ENCODE measurements at regions not wholly inside any gene's neighbourhood (a gene's known extent, or its start where the extent isn't known, plus 50 kb on each side); places are given as distances from the start of the nearest gene placed in this dataset.

GRCh38 chr4:33268776-33269175 is 2548.6 kb downstream of the PCDH7 start:
- Histone ChIP-seq H3K9ac (ENCODE audit: low read depth, low read length) (no peak overlapping the region), H3K9me3 (ENCODE audit: control insufficient read depth, insufficient read depth, low read length) (no peaks in the 10 kb centered on the region), H3K36me3 (ENCODE audit: control insufficient read depth, insufficient read depth, low read length) (no peaks in the 10 kb centered on the region), H3K4me3 (ENCODE audit: low read depth, low read length) (no peak overlapping the region), H3K27me3 (ENCODE audit: control insufficient read depth, insufficient read depth, low read length) (no peaks in the 10 kb centered on the region), H3K4me1 (ENCODE audit: control insufficient read depth, insufficient read depth, low read length) (no peaks in the 10 kb centered on the region)

- no peaks in the 10 kb centered on the region for H3K36me3 ChIP-seq (ENCODE audit: control insufficient read depth, insufficient read depth, low read length)
- H3K9ac ChIP-seq (ENCODE audit: low read depth, low read length), result no peak overlapping the region
- H3K9me3 ChIP-seq (ENCODE audit: control insufficient read depth, insufficient read depth, low read length), result no peaks in the 10 kb centered on the region
- no peaks in the 10 kb centered on the region for H3K4me1 ChIP-seq (ENCODE audit: control insufficient read depth, insufficient read depth, low read length)
- H3K4me3 ChIP-seq (ENCODE audit: low read depth, low read length), result no peak overlapping the region
- no peaks in the 10 kb centered on the region for H3K27me3 ChIP-seq (ENCODE audit: control insufficient read depth, insufficient read depth, low read length)
These were observed 2550.2 kb downstream of the PCDH7 start for GRCh38 chr4:33270403-33270802.

GRCh38 chr4:33272722-33273121 is 2552.6 kb downstream of the PCDH7 start:
- Histone ChIP-seq H3K4me1 (ENCODE audit: control insufficient read depth, insufficient read depth, low read length) (no peaks in the 10 kb centered on the region), H3K9me3 (ENCODE audit: control insufficient read depth, insufficient read depth, low read length) (no peaks in the 10 kb centered on the region), H3K9ac (ENCODE audit: low read depth, low read length) (no peak overlapping the region), H3K4me3 (ENCODE audit: low read depth, low read length) (no peak overlapping the region), H3K36me3 (ENCODE audit: control insufficient read depth, insufficient read depth, low read length) (no peaks in the 10 kb centered on the region), H3K27me3 (ENCODE audit: control insufficient read depth, insufficient read depth, low read length) (no peaks in the 10 kb centered on the region)

GRCh38 chr4:33283818-33284217 is 2563.6 kb downstream of the PCDH7 start:
- no peaks in the 10 kb centered on the region for H3K36me3 ChIP-seq (ENCODE audit: control insufficient read depth, insufficient read depth, low read length)
- no peak overlapping the region for H3K4me3 ChIP-seq (ENCODE audit: low read depth, low read length)
- H3K4me1 ChIP-seq (ENCODE audit: control insufficient read depth, insufficient read depth, low read length), result no peaks in the 10 kb centered on the region
- H3K9ac ChIP-seq (ENCODE audit: low read depth, low read length), result no peak overlapping the region
- no peaks in the 10 kb centered on the region for H3K27me3 ChIP-seq (ENCODE audit: control insufficient read depth, insufficient read depth, low read length)
- H3K9me3 ChIP-seq (ENCODE audit: control insufficient read depth, insufficient read depth, low read length), result no peaks in the 10 kb centered on the region

- H3K9ac ChIP-seq (ENCODE audit: low read depth, low read length), result no peak overlapping the region
- no peaks in the 10 kb centered on the region for H3K36me3 ChIP-seq (ENCODE audit: control insufficient read depth, insufficient read depth, low read length)
- no peak overlapping the region for H3K4me3 ChIP-seq (ENCODE audit: low read depth, low read length)
- no peaks in the 10 kb centered on the region for H3K4me1 ChIP-seq (ENCODE audit: control insufficient read depth, insufficient read depth, low read length)
- H3K9me3 ChIP-seq (ENCODE audit: control insufficient read depth, insufficient read depth, low read length), result no peaks in the 10 kb centered on the region
- H3K27me3 ChIP-seq (ENCODE audit: control insufficient read depth, insufficient read depth, low read length), result no peaks in the 10 kb centered on the region
These were observed 2576.8 kb downstream of the PCDH7 start for GRCh38 chr4:33296876-33297455.

GRCh38 chr4:33302321-33302720 is 2582.2 kb downstream of the PCDH7 start:
- H3K9me3 ChIP-seq (ENCODE audit: control insufficient read depth, insufficient read depth, low read length), result no peaks in the 10 kb centered on the region
- no peaks in the 10 kb centered on the region for H3K36me3 ChIP-seq (ENCODE audit: control insufficient read depth, insufficient read depth, low read length)
- no peak overlapping the region for H3K4me3 ChIP-seq (ENCODE audit: low read depth, low read length)
- H3K9ac ChIP-seq (ENCODE audit: low read depth, low read length), result no peak overlapping the region
- H3K4me1 ChIP-seq (ENCODE audit: control insufficient read depth, insufficient read depth, low read length), result no peaks in the 10 kb centered on the region
- H3K27me3 ChIP-seq (ENCODE audit: control insufficient read depth, insufficient read depth, low read length), result no peaks in the 10 kb centered on the region

- H3K36me3 ChIP-seq (ENCODE audit: control insufficient read depth, insufficient read depth, low read length), result no peaks in the 10 kb centered on the region
- no peaks in the 10 kb centered on the region for H3K9me3 ChIP-seq (ENCODE audit: control insufficient read depth, insufficient read depth, low read length)
- H3K27me3 ChIP-seq (ENCODE audit: control insufficient read depth, insufficient read depth, low read length), result no peaks in the 10 kb centered on the region
- H3K4me3 ChIP-seq (ENCODE audit: low read depth, low read length), result no peak overlapping the region
- H3K9ac ChIP-seq (ENCODE audit: low read depth, low read length), result no peak overlapping the region
- H3K4me1 ChIP-seq (ENCODE audit: control insufficient read depth, insufficient read depth, low read length), result no peaks in the 10 kb centered on the region
These were observed 2586.0 kb downstream of the PCDH7 start for GRCh38 chr4:33306131-33306530.

GRCh38 chr4:33316033-33316432 is 2595.9 kb downstream of the PCDH7 start:
- H3K4me3 ChIP-seq (ENCODE audit: low read depth, low read length), result no peak overlapping the region
- H3K9ac ChIP-seq (ENCODE audit: low read depth, low read length), result no peak overlapping the region
- H3K36me3 ChIP-seq (ENCODE audit: control insufficient read depth, insufficient read depth, low read length), result no peaks in the 10 kb centered on the region
- no peaks in the 10 kb centered on the region for H3K4me1 ChIP-seq (ENCODE audit: control insufficient read depth, insufficient read depth, low read length)
- H3K27me3 ChIP-seq (ENCODE audit: control insufficient read depth, insufficient read depth, low read length), result no peaks in the 10 kb centered on the region
- H3K9me3 ChIP-seq (ENCODE audit: control insufficient read depth, insufficient read depth, low read length), result no peaks in the 10 kb centered on the region

- Histone ChIP-seq H3K4me1 (ENCODE audit: control insufficient read depth, insufficient read depth, low read length) (no peaks in the 10 kb centered on the region), H3K9me3 (ENCODE audit: control insufficient read depth, insufficient read depth, low read length) (no peaks in the 10 kb centered on the region), H3K27me3 (ENCODE audit: control insufficient read depth, insufficient read depth, low read length) (no peaks in the 10 kb centered on the region)
These were observed 2596.4 kb downstream of the PCDH7 start for GRCh38 chr4:33316578-33316977.

GRCh38 chr4:33323393-33323792 is 2603.2 kb downstream of the PCDH7 start:
- H3K4me3 ChIP-seq (ENCODE audit: low read depth, low read length), result no peak overlapping the region
- no peaks in the 10 kb centered on the region for H3K27me3 ChIP-seq (ENCODE audit: control insufficient read depth, insufficient read depth, low read length)
- H3K9me3 ChIP-seq (ENCODE audit: control insufficient read depth, insufficient read depth, low read length), result no peaks in the 10 kb centered on the region

More at GRCh38 chr4:33316578-33316977, 2596.4 kb downstream of the PCDH7 start:
- Histone ChIP-seq H3K9ac (ENCODE audit: low read depth, low read length) (no peak overlapping the region), H3K36me3 (ENCODE audit: control insufficient read depth, insufficient read depth, low read length) (no peaks in the 10 kb centered on the region), H3K4me3 (ENCODE audit: low read depth, low read length) (no peak overlapping the region)

GRCh38 chr4:33334416-33334815 is 2614.2 kb downstream of the PCDH7 start:
- Histone ChIP-seq H3K9me3 (ENCODE audit: control insufficient read depth, insufficient read depth, low read length) (peaks cover 2% of the 10 kb centered on the region), H3K4me3 (ENCODE audit: low read depth, low read length) (no peak overlapping the region), H3K4me1 (ENCODE audit: control insufficient read depth, insufficient read depth, low read length) (no peaks in the 10 kb centered on the region), H3K9ac (ENCODE audit: low read depth, low read length) (no peak overlapping the region), H3K27me3 (ENCODE audit: control insufficient read depth, insufficient read depth, low read length) (no peaks in the 10 kb centered on the region), H3K36me3 (ENCODE audit: control insufficient read depth, insufficient read depth, low read length) (no peaks in the 10 kb centered on the region)

More at GRCh38 chr4:33323393-33323792, 2603.2 kb downstream of the PCDH7 start:
- no peak overlapping the region for H3K9ac ChIP-seq (ENCODE audit: low read depth, low read length)
- H3K4me1 ChIP-seq (ENCODE audit: control insufficient read depth, insufficient read depth, low read length), result no peaks in the 10 kb centered on the region
- no peaks in the 10 kb centered on the region for H3K36me3 ChIP-seq (ENCODE audit: control insufficient read depth, insufficient read depth, low read length)

- Histone ChIP-seq H3K36me3 (ENCODE audit: control insufficient read depth, insufficient read depth, low read length) (no peaks in the 10 kb centered on the region), H3K27me3 (ENCODE audit: control insufficient read depth, insufficient read depth, low read length) (no peaks in the 10 kb centered on the region), H3K9ac (ENCODE audit: low read depth, low read length) (no peak overlapping the region), H3K9me3 (ENCODE audit: control insufficient read depth, insufficient read depth, low read length) (no peaks in the 10 kb centered on the region), H3K4me3 (ENCODE audit: low read depth, low read length) (no peak overlapping the region), H3K4me1 (ENCODE audit: control insufficient read depth, insufficient read depth, low read length) (no peaks in the 10 kb centered on the region)
These were observed 2619.6 kb downstream of the PCDH7 start for GRCh38 chr4:33339762-33340161.
